H1 (cell line): ENCODE measurements at regions not wholly inside any gene's neighbourhood (a gene's known extent, or its start where the extent isn't known, plus 50 kb on each side); places are given as distances from the start of the nearest gene placed in this dataset.

ENCODE experiments used
- ASH2L ChIP-seq: fragments of 200-600, 300-600 bp; sonication (generic); IDR thresholded peaks from one replicate; pipeline ENCODE4 v1.7.1; 2017; ENCODE audit warnings: low read length
- CREB1 ChIP-seq: IDR thresholded peaks from 2 replicates; pipeline ENCODE4 v1.6.1; 2012; ENCODE audit warnings: inconsistent platforms
- GTF2F1 ChIP-seq: IDR thresholded peaks from 2 replicates; pipeline ENCODE4 v1.6.1; 2012; ENCODE audit warnings: low read depth, low read length, improper control_type of control experiment, borderline replicate concordance
- JUND ChIP-seq: IDR thresholded peaks from 2 replicates; pipeline ENCODE4 v1.6.1; 2011; ENCODE audit warnings: mild to moderate bottlenecking, improper control_type of control experiment, low read length
- POLR2A ChIP-seq, 2 experiments: IDR thresholded peaks; 1 replicate in 1 of 2; 2 replicates in 1 of 2; pipeline ENCODE4 v1.6.1; 2011; ENCODE audit warnings: low read depth in 2 of 2, low read length in 2 of 2, mild to moderate bottlenecking in 2 of 2; ENCODE audit errors: control extremely low read depth in 1 of 2
- RAD21 ChIP-seq, 2 experiments: IDR thresholded peaks in 1 of 2; conservative IDR thresholded peaks in 1 of 2; 2 replicates each; pipeline ENCODE4 v1.6.1; 2011; ENCODE audit warnings: low read depth in 2 of 2, low read length in 2 of 2, improper control_type of control experiment in 1 of 2, inconsistent platforms in 1 of 2, mild to moderate bottlenecking in 1 of 2, moderate library complexity in 1 of 2
- RBBP5 ChIP-seq: IDR thresholded peaks from 2 replicates; pipeline ENCODE4 v1.7.1; 2012; ENCODE audit warnings: low read depth, mild to moderate bottlenecking, inconsistent platforms, low read length, moderate library complexity, borderline replicate concordance
- TF ChIP-seq, protein P1 (sequence below): IDR thresholded peaks from 2 replicates; pipeline ENCODE4 v1.6.1; 2012; ENCODE audit warnings: inconsistent platforms
- TF ChIP-seq, protein P2 (sequence below), 3 experiments: IDR thresholded peaks; 1 replicate in 2 of 3; 2 replicates in 1 of 3; pipeline versions ENCODE4 v1.5.1 to v1.6.1; 2011; ENCODE audit warnings: low read length in 3 of 3, mild to moderate bottlenecking in 3 of 3, inconsistent platforms in 2 of 3, low read depth in 1 of 3, moderate library complexity in 1 of 3; ENCODE audit not compliant: insufficient read depth in 1 of 3; ENCODE audit errors: control extremely low read depth in 1 of 3
- TF ChIP-seq, protein P3 (sequence below): IDR thresholded peaks from 2 replicates; pipeline ENCODE4 v1.6.1; 2012; ENCODE audit warnings: low read length, inconsistent platforms

DNA sequence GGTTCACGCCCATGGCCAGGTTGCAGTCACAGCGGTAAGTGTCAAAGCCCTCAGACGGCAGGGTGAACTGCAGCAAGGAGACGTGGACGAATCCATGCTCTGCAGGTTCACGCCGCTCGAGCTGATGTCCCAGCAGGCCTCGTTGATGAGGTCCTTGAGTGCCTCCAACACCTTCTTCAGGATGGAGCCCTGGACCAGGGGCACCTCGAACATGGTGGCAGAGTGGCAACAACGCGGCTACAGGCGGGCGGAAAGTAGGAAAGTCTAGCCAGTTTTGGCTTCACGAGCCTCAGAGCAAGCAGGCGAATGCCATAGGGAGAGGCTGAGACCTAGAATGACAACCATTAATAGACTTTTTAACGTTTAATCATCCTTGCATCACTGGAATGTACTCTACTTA lies 485.9 kb downstream of the ZNF674 start:
- TF ChIP-seq POLR2A (IDR thresholded peaks at IDR 0.05; ENCODE audit: control extremely low read depth in 1 of 2, low read depth in 2 of 2, low read length in 2 of 2) (no peak), JUND (no peak), RAD21 (IDR thresholded peaks at IDR 0.05 in 1 of 2, conservative IDR thresholded peaks at IDR 0.05 in 1 of 2; ENCODE audit: low read depth in 2 of 2, low read length in 2 of 2) (no peak), ASH2L (no peak), RBBP5 (no peak), GTF2F1 (no peak), CREB1 (no peak)
- TF ChIP-seq, protein P1, sequence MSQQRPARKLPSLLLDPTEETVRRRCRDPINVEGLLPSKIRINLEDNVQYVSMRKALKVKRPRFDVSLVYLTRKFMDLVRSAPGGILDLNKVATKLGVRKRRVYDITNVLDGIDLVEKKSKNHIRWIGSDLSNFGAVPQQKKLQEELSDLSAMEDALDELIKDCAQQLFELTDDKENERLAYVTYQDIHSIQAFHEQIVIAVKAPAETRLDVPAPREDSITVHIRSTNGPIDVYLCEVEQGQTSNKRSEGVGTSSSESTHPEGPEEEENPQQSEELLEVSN, result no peak
- TF ChIP-seq, protein P2, sequence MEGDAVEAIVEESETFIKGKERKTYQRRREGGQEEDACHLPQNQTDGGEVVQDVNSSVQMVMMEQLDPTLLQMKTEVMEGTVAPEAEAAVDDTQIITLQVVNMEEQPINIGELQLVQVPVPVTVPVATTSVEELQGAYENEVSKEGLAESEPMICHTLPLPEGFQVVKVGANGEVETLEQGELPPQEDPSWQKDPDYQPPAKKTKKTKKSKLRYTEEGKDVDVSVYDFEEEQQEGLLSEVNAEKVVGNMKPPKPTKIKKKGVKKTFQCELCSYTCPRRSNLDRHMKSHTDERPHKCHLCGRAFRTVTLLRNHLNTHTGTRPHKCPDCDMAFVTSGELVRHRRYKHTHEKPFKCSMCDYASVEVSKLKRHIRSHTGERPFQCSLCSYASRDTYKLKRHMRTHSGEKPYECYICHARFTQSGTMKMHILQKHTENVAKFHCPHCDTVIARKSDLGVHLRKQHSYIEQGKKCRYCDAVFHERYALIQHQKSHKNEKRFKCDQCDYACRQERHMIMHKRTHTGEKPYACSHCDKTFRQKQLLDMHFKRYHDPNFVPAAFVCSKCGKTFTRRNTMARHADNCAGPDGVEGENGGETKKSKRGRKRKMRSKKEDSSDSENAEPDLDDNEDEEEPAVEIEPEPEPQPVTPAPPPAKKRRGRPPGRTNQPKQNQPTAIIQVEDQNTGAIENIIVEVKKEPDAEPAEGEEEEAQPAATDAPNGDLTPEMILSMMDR (IDR thresholded peaks at IDR 0.05; ENCODE audit: control extremely low read depth in 1 of 3, insufficient read depth in 1 of 3, low read depth in 1 of 3, low read length in 3 of 3), result no peak
- TF ChIP-seq, protein P3, sequence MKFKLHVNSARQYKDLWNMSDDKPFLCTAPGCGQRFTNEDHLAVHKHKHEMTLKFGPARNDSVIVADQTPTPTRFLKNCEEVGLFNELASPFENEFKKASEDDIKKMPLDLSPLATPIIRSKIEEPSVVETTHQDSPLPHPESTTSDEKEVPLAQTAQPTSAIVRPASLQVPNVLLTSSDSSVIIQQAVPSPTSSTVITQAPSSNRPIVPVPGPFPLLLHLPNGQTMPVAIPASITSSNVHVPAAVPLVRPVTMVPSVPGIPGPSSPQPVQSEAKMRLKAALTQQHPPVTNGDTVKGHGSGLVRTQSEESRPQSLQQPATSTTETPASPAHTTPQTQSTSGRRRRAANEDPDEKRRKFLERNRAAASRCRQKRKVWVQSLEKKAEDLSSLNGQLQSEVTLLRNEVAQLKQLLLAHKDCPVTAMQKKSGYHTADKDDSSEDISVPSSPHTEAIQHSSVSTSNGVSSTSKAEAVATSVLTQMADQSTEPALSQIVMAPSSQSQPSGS, result no peak
